ENCODE measurements at regions not wholly inside any gene's neighbourhood (a gene's known extent, or its start where the extent isn't known, plus 50 kb on each side); places are given as distances from the start of the nearest gene placed in this dataset.
A peak's percentile ranks its signal among the peaks of the same experiment; 100 is the strongest.
"Not testable (repeated sequence)": the region's sequence is repeated elsewhere in the genome, so short reads cannot be mapped to it uniquely, and the experiment has no call there.

DNA sequence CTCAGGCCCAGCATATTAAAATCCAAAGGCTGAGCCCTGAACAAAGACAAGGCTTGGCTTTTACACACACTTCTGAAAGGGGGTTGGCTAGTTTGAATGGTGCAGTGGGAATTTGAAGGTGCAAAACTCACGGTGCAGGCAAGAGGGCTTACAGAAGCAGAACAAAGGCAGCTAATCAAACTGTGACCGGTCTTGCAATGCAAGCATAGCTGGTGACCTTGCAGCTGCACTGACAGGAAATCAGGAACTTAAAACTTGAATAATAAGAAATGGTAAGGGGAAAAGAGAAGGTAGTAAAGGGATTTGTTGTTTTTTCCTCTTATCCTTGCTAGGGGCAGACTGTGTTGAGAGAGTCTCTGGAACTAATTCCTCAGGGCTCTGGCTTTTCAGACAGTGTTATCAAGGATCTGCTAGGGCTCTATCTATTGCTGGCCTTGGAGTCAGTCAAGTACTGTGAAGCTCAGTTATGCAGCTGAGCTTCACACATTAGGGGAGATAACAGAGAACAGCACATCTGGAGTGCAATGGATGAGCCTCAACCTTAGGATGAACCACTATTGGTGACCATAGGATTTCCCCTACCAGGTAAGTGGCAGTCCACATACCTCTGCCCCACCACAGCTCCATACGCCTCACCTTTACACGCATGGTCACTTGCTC lies 97.6 kb downstream of the PPIAL4G start:
- DNase-seq: no peak

DNA sequence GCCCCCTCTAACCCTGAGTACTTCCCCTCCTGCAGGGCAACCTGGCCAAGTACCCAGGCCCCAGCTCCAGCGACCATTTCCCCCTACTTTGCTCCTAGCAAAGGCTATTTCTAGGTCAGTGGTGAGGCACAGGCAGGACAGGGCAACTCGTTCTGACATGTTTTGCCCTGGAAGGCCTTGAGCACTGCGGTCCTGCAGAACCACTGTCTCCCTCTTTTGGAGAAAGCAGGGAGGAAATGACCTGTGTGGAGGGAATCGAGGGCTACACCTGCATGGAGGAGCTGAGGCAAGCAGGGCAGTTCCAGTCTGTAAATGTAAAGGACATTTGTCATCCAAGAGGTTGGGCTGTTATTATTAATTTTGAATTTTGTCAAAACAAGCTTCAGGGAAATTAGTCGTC lies 99.1 kb downstream of the PPIAL4G start:
- DNase-seq: no peak

DNA sequence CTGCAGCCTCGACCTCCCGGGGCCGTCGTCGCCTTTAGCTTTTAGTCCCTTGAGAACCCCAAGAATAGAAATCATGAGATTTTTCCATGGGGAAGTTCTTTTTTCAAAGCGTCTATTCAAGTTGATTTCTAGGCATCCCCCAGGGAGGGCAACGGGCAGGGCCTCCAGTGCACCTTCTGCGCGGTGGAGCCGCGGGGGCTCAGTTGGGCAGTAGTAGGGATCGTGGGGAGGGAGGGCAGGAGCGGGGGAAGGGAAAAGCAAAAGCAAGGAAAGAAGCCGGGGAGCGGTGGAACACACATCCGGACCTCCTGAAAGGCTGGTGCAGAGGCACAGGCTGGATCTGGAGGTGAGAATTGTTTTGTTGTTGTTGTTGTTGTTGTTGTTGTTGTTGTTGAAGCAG lies 103.4 kb downstream of the PPIAL4G start:
- no peak for DNase-seq

DNA sequence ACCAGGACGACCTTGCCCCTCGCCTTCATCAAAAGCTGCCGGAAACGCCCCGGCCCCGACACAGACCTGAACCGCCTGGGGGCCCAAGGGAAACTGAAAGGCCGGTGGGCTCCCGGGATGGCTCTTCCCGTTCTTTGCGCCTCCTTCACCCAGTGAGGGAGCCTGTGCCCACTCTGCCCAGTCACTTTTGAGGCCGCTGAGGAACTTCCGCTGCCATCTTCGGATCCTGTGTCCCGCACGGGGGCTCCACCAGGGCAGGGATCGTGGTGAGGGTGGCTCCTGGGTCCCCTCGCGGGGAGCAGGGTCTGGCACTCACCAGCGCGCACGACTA lies 104.0 kb downstream of the PPIAL4G start:
- no peak for DNase-seq

DNA sequence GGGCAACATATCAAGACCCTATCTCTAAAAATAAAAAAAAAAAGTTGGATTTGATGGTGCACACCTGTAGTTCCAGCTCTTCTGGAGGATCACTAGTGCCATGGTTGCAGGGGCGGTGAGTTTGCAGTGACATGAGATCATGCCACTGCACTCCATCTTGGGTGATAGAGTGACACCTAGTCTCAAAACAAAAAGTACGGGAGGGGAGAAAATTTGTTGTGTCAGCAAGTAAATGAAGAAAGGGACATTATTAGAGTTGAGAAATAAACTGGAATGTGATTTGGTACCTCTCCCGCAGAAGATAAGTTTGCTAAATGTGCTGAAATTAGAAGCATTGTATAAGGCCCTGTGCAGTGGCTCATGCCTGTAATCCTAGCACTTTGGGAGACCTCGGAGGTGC lies 105.1 kb downstream of the PPIAL4G start:
- not testable (repeated sequence) for DNase-seq

DNA sequence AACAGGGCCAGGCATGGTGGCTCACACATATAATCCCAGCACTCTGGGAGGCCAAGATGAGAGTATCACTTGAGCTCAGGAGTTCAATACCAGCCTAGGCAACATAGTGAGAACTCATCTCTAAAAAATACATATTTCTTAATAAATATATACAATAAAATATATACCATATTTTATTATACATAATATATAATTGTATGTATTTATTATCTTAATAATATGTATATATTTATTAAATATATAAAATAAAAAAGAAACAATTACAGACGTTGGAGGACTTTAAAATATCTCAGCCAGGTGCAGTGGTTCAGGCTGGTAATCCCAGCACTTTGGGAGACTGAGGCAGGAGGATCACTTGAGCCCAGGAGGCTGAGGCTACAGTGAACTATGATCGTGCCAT lies 106.1 kb downstream of the PPIAL4G start:
- DNase-seq: not testable (repeated sequence)

DNA sequence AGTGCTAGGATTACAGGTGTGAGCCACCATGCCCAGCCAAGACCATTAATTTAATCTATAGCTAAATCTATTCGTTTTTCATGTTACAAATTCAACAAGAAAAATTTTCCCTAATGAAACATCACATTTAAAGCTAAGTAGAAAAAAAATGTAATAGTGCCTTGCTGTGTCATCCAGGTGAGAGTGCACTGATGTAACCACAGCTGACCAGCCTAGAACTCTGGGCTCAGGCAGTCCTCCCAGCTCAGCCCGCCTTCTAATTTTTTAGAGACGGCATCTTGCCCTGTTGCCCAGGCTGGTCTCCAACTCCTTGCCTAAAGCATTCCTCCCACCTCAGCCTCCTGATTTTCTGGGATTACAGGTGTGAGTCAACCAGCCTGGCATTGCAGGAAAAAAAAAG lies 109.0 kb downstream of the PPIAL4G start:
- no peak for DNase-seq

DNA sequence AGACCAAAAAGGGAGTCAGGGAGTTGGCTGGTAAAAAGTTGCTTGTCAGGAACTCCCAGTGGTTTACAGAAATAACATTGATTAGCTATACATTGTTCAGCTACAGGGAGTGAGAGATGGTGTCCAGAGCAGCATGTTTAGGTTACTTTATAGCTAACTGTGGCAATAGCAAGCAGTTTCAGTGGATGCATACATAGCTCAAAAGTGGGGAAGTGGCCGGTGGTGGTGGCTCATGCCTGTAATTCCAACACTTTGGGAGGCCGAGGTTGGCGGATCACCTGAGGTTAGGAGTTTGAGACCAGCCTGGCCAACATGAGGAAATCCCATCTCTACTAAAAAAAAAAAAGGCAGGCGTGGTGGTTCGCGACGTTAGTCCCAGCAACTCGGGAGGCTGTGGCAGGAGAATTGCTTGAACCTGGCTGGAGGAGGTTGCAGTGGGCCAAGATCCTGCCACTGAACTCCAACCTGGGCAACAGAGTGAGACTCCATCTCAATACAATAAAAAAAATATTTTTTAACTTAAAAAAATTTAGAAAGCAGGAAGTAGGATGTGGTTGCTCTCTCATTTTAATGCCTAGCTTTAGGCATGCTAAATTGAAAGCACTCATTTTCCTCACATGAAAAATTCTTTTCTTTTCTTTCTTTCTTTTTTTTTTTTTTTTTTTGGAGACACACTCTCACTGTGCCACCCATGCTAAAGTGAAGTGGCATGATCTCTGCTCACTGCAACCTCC lies 109.7 kb downstream of the PPIAL4G start:
- DNase-seq: no peak

DNA sequence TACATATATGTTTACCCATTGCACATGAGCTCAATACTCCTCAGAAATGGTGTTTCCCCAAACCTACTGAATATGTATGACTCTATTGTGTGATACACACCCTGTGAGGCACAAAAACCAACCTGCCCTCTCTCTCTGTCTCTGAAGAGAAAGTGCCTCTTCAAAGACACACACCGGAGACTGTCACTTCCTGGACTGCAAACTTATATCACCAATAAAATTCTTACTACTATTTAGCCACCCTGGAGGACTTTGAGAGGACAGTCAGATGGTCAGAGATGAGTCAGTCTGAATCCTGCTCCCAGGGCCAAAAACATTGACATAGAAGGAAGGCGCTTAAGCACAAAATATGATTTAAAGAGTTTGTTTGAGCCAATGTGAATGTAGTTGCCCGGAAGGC lies 110.4 kb downstream of the PPIAL4G start:
- peak; percentile 45 for DNase-seq

DNA sequence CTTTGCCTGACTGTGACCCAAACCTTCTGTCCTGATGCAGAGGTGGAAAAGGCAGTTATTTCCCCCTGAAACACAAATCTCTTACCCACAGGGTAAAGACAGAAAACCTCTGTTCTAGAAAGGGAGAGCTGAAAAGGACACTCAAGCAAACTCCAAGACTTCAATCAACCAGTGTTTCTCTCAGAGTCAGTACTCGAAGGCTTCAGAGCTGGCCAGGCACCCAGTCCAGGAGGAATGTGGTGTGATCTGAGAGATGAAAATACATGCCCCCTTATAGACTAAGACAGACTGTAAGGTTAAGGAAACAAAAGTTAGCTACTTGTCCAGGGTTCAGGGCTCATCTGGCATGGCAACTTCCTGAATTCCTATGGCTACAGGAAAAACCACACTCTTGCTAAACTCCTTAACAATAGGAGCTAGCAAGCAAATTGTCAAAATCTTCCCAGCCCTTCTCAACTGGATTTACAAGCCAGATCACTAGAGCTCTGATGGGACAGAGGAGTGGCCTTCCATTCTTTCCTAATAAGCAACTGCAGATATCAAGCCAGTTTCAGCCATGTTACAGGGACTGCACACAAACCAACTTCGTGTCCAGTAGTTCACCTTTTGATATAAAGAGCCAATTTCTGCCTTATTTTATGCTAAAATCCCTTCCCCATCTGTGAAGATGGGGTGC lies 110.9 kb downstream of the PPIAL4G start:
- not testable (repeated sequence) for DNase-seq

DNA sequence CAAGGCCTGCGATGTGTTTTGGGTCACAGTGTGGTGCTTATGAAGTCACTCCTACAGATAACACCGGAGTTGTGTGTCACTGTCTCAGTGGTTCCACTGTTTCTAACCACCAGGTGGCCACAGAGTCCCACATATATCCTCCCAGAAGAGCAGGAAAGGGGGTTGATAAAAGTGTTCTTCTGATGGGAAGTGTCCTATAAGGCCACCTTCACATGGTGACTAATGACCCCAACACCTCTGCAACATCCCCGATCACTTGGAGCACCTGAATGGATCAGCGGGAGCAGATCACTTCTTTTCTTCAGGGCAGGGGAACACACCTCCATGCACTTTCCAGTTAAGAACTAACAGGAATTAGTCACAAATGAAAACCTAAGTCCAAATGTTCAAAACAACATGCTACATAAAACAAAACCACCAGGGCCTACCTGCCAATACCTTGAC lies 111.5 kb downstream of the PPIAL4G start:
- DNase-seq: peak; percentile 72

DNA sequence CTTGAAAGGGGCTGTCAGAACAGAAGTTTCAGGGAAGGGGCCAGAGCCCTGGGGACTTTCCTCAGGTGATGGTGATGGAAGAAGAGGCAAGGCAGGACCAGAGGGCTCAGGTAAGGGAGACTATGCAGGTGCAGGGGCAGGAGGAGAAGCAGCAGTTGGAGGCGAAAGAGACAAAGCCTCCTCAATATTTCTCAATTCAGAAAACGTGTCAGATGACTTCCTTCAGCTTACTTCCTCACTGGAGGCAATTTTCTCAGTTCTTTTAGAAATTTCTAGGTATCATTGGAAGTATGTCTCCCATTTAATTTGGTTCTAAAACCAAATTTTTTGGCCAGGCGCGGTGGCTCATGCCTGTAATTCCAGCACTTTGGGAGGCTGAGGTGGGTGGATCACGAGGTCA lies 112.4 kb downstream of the PPIAL4G start:
- not testable (repeated sequence) for DNase-seq

DNA sequence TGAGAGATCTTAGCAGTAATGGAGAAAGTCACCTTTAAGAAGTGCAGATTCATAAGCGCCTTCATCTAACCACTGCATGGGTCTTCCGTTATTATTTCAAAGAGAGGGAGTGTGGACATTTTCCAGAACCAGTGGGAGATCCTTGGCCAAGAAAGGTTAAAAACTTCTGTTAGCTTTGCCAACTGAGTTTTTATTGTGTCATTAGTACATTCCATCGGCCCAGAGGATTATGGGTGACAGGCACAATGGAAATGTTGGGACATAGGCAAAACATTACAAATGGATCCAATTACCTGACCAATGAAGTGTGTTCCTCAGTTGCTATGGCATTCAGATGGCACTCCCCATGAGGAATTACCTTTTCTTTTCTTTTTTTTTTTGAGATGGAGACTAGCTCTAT lies 115.5 kb downstream of the PPIAL4G start:
- DNase-seq: no peak

DNA sequence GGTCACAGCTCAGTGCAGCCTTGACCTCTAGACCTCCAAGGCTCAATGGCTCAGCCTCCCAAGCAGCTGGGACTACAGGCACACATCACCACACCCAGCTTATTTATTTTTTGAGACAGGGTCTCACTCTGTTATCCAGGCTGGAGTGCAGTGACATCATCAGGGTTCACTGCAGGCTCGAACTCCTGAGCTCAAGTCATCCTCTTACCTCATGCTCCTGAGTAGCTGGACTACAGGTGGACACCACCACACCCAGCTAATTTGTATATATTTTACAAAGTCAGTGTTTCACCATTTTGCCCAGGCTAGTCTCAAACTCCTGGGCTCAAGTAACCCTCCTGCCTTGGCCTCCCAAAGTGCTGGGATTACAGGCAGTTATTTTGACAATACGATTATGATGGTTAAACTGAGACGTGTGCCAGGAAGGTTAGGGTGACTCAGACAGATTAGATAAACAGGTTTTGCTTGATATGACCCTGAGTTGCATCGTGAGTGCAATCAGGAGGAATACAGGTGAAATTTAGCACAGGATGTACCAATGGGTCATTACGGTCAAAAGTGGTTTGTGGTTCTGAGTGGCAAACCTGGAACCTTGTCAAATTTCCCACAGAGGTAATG lies 116.9 kb downstream of the PPIAL4G start:
- DNase-seq: not testable (repeated sequence)

DNA sequence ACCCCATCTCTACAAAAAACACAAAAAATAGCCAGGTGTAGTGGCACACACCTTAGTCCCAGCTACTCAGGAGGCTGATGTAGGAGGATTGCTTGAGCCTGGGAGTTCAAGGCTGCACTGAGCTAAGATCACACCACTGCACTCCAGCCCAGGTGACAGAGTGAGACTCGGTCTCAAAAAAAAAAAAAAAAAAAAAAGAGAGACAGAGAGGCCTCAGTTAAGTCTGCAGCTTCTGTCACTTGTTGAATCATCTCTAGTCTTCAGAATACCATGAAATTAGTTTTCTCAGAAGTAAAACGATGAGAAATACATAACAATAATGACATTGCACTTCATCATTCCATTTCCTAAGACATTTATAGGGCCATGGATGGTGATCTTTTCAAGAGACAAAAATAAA lies 118.0 kb downstream of the PPIAL4G start:
- DNase-seq: not testable (repeated sequence)

DNA sequence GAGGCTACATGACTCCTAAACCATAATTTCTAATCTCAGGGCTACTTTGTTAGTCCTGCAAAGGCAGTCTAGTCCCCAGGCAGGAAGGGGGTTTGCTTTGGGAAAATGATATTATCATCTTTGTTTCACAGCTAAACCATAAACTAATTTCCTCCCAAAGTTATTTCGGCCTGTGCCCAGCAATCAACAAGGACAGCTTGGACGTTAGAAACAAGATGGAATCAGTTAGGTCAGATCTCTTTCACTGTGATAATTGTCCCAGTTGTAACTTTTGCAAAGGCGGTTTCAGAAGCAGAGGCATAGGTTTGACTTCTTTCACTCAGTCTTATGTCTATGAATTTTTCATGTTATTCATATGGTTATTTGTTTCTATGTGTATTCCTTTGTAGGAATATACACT lies 119.1 kb downstream of the PPIAL4G start:
- DNase-seq: not testable (repeated sequence)

DNA sequence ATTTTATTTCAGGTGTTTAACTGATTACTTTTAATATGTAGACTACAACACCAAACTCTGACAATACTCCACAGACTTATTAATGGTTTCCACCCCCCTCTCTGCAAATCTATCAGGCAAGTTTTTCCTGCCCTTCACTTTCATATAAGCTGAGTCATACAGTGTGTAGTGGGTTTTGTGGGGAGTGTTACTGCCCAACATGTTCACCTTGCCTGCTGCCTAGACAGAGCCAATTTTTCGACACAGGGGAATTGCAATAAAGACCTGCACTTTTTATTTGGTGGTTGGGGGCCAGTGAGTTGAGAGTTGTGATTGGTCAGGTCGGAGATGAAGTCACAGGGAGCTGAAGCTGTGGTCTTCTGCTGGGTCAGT lies 119.7 kb downstream of the PPIAL4G start:
- DNase-seq: no peak

DNA sequence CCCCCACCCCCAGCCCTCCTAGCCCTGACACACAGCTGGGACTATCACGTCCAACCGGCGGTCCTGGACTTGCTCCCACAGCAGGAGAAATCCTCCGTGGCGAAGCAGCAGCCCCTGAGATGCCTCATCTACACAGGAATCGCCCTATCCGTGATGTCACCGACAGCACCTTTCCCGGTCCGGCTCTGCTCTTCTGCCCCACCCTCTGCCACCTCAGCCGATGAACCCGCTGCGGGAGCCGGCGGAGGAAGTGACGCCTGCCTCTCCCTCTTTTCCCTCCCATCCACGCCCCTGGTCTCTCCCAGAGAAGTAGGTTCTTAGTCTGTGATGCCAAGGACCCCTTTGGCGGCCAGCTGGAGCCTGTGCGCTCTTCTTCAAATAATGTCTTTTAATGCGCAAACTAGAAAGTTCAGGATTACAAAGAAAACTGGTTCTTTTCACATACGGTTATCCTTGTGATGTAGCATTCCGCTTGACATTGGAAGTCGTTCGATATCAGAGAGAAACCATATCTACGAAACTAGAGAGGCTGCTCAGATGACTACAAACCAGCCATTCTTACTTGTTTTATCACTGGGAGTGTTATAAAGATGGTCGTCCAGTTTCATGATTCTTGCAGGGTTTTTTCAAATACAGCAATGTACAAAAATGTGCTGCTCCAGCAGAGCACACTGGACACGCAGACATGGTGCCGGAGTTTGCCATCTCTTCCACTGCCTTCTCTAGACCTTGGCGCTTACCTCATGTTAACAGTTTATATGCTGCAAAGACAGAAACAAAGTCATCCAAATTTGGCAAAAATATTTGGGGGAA lies 120.3 kb downstream of the PPIAL4G start:
- peak; percentile 39 for DNase-seq

DNA sequence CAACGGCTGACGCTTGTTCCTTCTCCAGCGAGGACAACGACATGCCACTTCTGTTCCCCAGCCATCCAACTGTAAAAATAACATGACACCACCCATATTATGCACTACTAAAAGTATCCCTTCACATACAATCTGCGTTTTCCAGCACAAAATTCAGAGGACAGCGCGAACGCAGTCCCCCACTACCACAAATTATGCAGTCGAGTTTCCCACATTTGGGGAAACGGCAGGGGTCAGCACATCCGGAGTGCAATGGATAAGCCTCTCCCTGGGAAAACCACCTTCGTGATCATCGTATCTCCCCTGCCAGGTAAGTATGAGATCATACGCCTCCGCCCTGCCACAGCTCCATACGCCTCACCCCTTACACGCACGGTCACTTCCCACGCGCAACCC lies 120.9 kb downstream of the PPIAL4G start:
- DNase-seq: peak; percentile 38

DNA sequence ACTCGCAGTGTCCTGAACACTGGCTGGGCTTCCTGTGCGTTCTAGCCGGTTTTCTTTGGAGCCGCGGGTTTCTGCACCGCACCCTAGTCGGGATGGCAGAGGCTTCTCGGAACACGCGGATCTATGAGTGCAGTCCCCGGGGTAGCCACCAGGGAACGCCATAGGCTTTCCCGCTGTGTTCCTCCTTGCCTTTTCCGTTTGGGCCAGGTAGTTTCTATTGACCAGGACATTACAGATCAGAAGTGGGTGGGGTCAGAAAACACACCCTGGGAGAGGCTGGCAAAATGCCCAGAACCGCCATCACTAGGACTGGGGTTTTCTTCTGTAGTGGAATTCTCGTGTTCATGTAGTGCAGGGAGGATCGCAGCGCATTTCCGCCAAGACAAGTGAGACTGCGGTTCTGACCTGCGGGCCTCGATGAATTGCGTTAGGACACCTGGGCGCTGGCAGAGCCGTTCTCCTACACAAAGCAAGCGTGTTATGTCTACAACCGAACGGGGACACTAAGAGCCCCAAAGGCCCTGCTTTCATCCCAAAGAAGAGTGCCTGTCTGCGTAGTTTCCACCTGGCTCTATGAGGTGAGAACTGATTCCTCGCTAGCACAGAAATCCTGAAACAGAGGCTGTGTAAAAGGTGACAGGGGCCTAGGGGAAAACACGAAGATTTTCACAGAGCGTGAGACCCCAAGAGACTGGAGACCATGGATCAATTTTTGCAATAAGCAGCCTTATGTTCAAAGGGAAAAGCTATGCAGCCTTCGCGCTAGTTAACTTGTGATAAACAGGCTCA lies 121.5 kb downstream of the PPIAL4G start:
- peak; percentile 51 for DNase-seq

DNA sequence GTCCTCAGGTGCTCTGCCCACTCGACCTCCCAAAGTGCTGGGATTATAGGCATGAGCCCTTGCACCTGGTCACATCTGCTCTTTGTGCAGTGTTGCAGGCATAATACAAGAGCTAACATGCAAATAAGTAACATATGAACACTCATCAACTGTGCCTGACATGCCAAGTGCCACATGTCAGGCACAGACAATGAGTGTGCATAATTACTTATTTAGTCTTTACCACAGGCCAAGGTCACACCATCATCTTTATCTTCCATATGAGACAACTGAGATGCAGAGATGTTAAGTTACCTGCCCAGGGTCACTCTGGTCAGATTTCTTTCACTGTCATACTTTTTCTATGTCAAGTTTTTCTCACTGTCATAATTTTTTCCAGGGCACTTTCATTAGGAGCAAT lies 126.1 kb downstream of the PPIAL4G start:
- DNase-seq: no peak

DNA sequence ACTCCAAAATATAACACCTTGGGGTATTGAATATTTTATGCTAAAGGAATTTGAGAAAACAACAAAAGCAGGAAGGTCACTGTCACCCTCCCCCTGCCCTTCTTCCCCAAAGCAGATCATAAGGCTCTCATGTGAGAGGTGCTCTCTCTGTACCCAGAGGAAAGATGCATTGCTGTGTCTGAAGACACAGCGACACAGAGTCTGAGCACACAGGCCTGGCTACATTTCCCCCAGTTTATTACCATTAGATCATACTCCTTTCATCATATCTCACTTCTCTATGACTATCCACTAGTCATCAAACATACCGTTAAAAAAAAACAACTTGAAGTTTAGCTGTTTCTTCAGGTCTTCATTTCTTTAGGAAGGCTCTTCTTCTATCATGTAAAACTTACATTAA lies 127.1 kb downstream of the PPIAL4G start:
- no peak for DNase-seq
